ENCODE measurements at regions not wholly inside any gene's neighbourhood (a gene's known extent, or its start where the extent isn't known, plus 50 kb on each side); places are given as distances from the start of the nearest gene placed in this dataset.

DNA sequence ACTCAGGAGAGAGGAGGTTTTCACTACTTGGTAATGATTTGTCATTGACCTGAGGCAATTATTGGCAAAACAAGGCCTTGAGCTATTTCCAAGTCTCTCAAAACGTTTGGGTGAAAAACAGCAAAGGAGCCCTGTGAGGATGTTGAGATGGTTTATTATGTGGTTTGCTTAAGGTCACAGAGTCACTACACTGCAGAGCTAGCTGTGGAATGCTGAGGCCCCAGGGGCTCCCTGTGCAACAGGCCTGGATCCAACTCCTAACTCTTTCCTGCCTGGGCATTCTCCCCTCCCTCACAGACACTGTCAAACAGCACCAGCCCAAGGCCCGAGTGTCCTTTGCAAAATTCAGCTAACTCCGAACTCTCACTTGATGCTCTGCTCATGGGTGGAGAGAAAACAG is 754.6 kb upstream of the SOX11 start:
- TF ChIP-seq, protein P1, sequence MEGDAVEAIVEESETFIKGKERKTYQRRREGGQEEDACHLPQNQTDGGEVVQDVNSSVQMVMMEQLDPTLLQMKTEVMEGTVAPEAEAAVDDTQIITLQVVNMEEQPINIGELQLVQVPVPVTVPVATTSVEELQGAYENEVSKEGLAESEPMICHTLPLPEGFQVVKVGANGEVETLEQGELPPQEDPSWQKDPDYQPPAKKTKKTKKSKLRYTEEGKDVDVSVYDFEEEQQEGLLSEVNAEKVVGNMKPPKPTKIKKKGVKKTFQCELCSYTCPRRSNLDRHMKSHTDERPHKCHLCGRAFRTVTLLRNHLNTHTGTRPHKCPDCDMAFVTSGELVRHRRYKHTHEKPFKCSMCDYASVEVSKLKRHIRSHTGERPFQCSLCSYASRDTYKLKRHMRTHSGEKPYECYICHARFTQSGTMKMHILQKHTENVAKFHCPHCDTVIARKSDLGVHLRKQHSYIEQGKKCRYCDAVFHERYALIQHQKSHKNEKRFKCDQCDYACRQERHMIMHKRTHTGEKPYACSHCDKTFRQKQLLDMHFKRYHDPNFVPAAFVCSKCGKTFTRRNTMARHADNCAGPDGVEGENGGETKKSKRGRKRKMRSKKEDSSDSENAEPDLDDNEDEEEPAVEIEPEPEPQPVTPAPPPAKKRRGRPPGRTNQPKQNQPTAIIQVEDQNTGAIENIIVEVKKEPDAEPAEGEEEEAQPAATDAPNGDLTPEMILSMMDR (IDR thresholded peaks at IDR 0.05; ENCODE audit: control insufficient read depth, extremely low read depth, insufficient read depth), result no peak
- H3K4me3 ChIP-seq (ENCODE audit: low read depth, low read length), result no peak overlapping the region
- DNase-seq (ENCODE audit: low read depth), result no peak

- TF ChIP-seq, protein P1 (IDR thresholded peaks at IDR 0.05; ENCODE audit: control insufficient read depth, extremely low read depth, insufficient read depth), result no peak
- H3K4me3 ChIP-seq (ENCODE audit: low read depth, low read length), result no peak overlapping the region
- DNase-seq (ENCODE audit: low read depth), result no peak
Observed at GRCh38 chr2:4938206-4938605, 754.0 kb upstream of the SOX11 start.

- DNase-seq (ENCODE audit: low read depth), result peak; percentile 67
- TF ChIP-seq, protein P1 (IDR thresholded peaks at IDR 0.05; ENCODE audit: control insufficient read depth, extremely low read depth, insufficient read depth), result no peak
- H3K4me3 ChIP-seq (ENCODE audit: low read depth, low read length), result no peak overlapping the region
Observed at GRCh38 chr2:4942441-4942840, 749.7 kb upstream of the SOX11 start.

DNA sequence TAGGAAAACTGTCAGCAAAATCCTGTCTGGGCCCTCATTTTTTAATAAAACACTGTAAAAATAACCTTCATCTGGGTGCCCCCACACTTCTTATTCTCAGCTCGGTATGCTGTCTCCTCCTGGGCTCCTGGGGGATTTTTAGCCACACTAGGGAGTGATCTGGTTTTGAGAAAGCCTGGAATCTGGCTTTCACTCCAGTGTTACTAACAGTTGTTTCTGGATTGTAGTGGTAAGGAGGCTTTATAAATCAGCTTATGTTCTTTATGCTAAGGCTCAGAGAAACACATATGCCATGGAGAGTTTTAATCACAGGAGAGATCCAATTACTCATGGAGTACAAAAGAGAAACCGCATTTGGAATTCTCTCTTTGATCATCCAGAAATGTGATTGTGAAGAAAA is 744.3 kb upstream of the SOX11 start:
- H3K4me3 ChIP-seq (ENCODE audit: low read depth, low read length), result no peak overlapping the region
- no peak for DNase-seq (ENCODE audit: low read depth)
- TF ChIP-seq, protein P1 (IDR thresholded peaks at IDR 0.05; ENCODE audit: control insufficient read depth, extremely low read depth, insufficient read depth), result no peak

DNA sequence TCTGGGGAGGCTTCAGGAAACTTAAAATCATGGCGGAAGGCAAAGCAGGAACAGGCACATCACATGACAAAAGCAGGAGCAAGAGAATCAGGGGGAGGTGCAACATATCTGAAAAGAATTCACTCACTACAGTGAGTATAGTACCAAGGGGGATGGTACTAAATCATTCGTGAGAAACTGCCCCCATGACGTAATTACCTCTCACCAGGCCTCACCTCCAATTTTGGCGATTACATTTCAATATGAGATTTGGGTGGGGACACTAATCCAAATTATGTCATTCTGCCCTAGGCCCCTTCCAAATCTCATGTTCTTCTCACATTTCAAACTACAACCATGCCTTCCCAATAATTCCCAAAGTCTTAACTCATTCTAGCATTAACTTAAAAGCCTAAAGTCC is 740.8 kb upstream of the SOX11 start:
- H3K4me3 ChIP-seq (ENCODE audit: low read depth, low read length), result no peak overlapping the region
- no peak for DNase-seq (ENCODE audit: low read depth)
- TF ChIP-seq, protein P1 (IDR thresholded peaks at IDR 0.05; ENCODE audit: control insufficient read depth, extremely low read depth, insufficient read depth), result no peak

DNA sequence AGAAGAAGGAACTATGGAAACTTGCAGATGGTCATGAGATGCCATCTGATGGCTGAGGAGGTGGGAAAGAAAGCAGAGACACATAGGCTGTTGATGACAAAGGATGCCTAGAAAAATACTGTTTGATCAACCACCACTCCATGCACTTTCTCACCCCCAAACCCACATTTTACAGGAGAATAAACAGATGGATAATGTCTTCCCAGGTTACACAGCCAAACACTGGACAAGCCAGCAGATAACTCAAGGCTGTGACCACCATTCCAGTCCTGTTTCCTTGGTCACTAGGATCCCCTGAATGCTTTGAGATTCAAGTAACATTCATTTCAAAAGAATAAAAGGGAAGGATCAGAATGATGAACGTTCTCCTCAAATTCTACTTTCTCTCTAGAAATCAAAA is 733.0 kb upstream of the SOX11 start:
- TF ChIP-seq, protein P1 (IDR thresholded peaks at IDR 0.05; ENCODE audit: control insufficient read depth, extremely low read depth, insufficient read depth), result no peak
- DNase-seq (ENCODE audit: low read depth), result no peak
- H3K4me3 ChIP-seq (ENCODE audit: low read depth, low read length), result no peak overlapping the region

DNA sequence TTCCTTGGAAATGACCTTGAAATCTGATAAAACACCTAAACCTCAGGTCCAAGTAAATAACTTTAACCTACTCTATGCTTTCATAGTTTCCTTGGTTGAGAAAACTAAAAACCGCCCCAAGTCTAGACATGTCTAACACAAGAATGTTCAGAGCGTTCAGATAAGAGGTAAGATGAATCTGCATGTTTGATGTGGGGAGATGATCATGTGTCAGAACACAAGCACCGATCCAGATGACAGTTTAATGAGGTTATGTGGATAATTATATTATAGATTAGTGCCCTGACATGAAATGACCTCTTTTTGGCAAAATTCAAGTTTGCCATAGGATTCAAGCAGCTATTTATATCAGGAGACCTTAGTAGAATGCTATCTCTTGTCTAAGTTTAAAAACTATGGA is 729.8 kb upstream of the SOX11 start:
- TF ChIP-seq, protein P1 (IDR thresholded peaks at IDR 0.05; ENCODE audit: control insufficient read depth, extremely low read depth, insufficient read depth), result no peak
- no peak for DNase-seq (ENCODE audit: low read depth)
- H3K4me3 ChIP-seq (ENCODE audit: low read depth, low read length), result no peak overlapping the region
